SK-N-SH (cell line): ENCODE measurements at regions not wholly inside any gene's neighbourhood (a gene's known extent, or its start where the extent isn't known, plus 50 kb on each side); places are given as distances from the start of the nearest gene placed in this dataset.

Source experiments
- CTCF ChIA-PET: fragments of 300-600, 350-600 bp; formaldehyde crosslinking; extraction: SDS; loops from one replicate; lab custom pipeline; 2021; lab: Yijun Ruan, JAX
- POLR2A ChIA-PET: fragments of 350-600 bp; sonication (Branson Sonifier 250); formaldehyde crosslinking; extraction: SDS; loops from one replicate; lab custom pipeline; 2020; ENCODE audit warnings: antibody characterized with exemption, inconsistent platforms; lab: Yijun Ruan, JAX
- DNase-seq: peaks from one replicate; pipeline ENCODE4 v3.0.0; 2012
- H2AFZ ChIP-seq: fragments of 200-600 bp; sonication (generic); 2 replicates; pipeline ENCODE4 v1.8.1; 2016; ENCODE audit warnings: antibody characterized with exemption, mild to moderate bottlenecking, low read depth
- H3F3A ChIP-seq: fragments of 200-600 bp; sonication (generic); replicated peaks from 2 replicates; pipeline ENCODE3; 2016; ENCODE audit warnings: antibody characterized with exemption, mild to moderate bottlenecking; ENCODE audit not compliant: insufficient read depth
- H3K27ac ChIP-seq, 2 experiments: fragments of 200-500 bp in 1 of 2; fragments of 200-600 bp in 1 of 2; sonication (Bioruptor generic) in 1 of 2; sonication (generic), shearing (Covaris generic) in 1 of 2; 2 replicates each; pipeline versions ENCODE4 v1.5.1 to v1.6.1; 2014 to 2016; ENCODE audit warnings: low read depth in 2 of 2, inconsistent platforms in 1 of 2, low read length in 1 of 2, mild to moderate bottlenecking in 1 of 2, mixed read lengths in 1 of 2
- H3K27me3 ChIP-seq: fragments of 200-600 bp; sonication (generic), shearing (Covaris generic); 2 replicates; pipeline ENCODE4 v1.6.1; 2016; ENCODE audit warnings: mixed run types; ENCODE audit not compliant: insufficient read depth
- H3K36me3 ChIP-seq, 2 experiments: fragments of 200-500 bp in 1 of 2; fragments of 200-600 bp in 1 of 2; sonication (Bioruptor generic) in 1 of 2; sonication (generic) in 1 of 2; replicated peaks in 1 of 2; 2 replicates each; pipeline versions ENCODE3 to v1.5.1; 2014 to 2016; ENCODE audit warnings: low read length in 1 of 2, mild to moderate bottlenecking in 1 of 2; ENCODE audit not compliant: insufficient read depth in 2 of 2, control insufficient read depth in 1 of 2
- H3K4me1 ChIP-seq, 2 experiments: fragments of 200-500 bp in 1 of 2; fragments of 200-600 bp in 1 of 2; sonication (Bioruptor generic) in 1 of 2; sonication (generic), shearing (Covaris generic) in 1 of 2; 2 replicates each; pipeline versions ENCODE4 v1.5.1 to v1.6.1; 2014 to 2016; ENCODE audit warnings: low read depth in 1 of 2, low read length in 1 of 2, mixed run types in 1 of 2; ENCODE audit not compliant: insufficient read depth in 2 of 2, control insufficient read depth in 1 of 2
- H3K4me2 ChIP-seq: fragments of 200-600 bp; sonication (generic), shearing (Covaris generic); 2 replicates; pipeline ENCODE4 v1.6.1; 2017; ENCODE audit warnings: mixed run types
- H3K4me3 ChIP-seq, 2 experiments: fragments of 200-500 bp in 1 of 2; fragments of 200-600 bp in 1 of 2; sonication (Bioruptor generic) in 1 of 2; sonication (generic), shearing (Covaris generic) in 1 of 2; 2 replicates each; pipeline versions ENCODE4 v1.5.1 to v1.8.1; 2014 to 2016; ENCODE audit warnings: low read depth in 2 of 2, inconsistent platforms in 1 of 2, low read length in 1 of 2, mild to moderate bottlenecking in 1 of 2, mixed read lengths in 1 of 2, moderate library complexity in 1 of 2
- H3K79me2 ChIP-seq: fragments of 200-600 bp; sonication (generic); 2 replicates; pipeline ENCODE4 v1.8.1; 2017; ENCODE audit warnings: mild to moderate bottlenecking; ENCODE audit not compliant: insufficient read depth
- H3K9ac ChIP-seq: fragments of 200-600 bp; sonication (generic); 2 replicates; pipeline ENCODE4 v1.6.1; 2017; ENCODE audit warnings: mixed run types
- H3K9me2 ChIP-seq: fragments of 200-600 bp; sonication (generic); 2 replicates; pipeline ENCODE4 v1.6.1; 2017; ENCODE audit warnings: mixed run types
- H3K9me3 ChIP-seq: fragments of 200-600 bp; sonication (generic); 2 replicates; pipeline ENCODE4 v1.6.1; 2017; ENCODE audit warnings: mixed run types, mild to moderate bottlenecking, moderate library complexity
- H4K20me1 ChIP-seq: fragments of 200-600 bp; sonication (generic); 2 replicates; pipeline ENCODE4 v1.6.1; 2017; ENCODE audit warnings: mild to moderate bottlenecking, mixed run types; ENCODE audit not compliant: insufficient read depth
- CHD2 ChIP-seq: fragments of 150-350 bp; IDR thresholded peaks from 2 replicates; pipeline ENCODE4 v1.6.1; 2018; ENCODE audit warnings: low read length; ENCODE audit not compliant: partially characterized antibody
- CTCF ChIP-seq: fragments of 200-600 bp; sonication (generic); IDR thresholded peaks from 2 replicates; pipeline ENCODE4 v1.6.1; 2017; ENCODE audit warnings: antibody characterized with exemption, mild to moderate bottlenecking, moderate library complexity
- FOSL2 ChIP-seq: IDR thresholded peaks from 2 replicates; pipeline ENCODE4 v1.4.0; 2012; ENCODE audit warnings: low read depth, mild to moderate bottlenecking, moderate library complexity, borderline replicate concordance
- FOXJ3 ChIP-seq: sonication (generic); formaldehyde crosslinking; IDR thresholded peaks from 2 replicates; pipeline ENCODE4 v1.5.1; 2020; ENCODE audit warnings: mild to moderate bottlenecking, missing genetic modification reagents
- JUND ChIP-seq: IDR thresholded peaks from 2 replicates; pipeline ENCODE4 v1.4.0; 2012
- MXI1 ChIP-seq: IDR thresholded peaks from 2 replicates; pipeline ENCODE4 v1.6.1; 2012; ENCODE audit warnings: mild to moderate bottlenecking, low read depth, low read length, improper control_type of control experiment
- NFIC ChIP-seq: IDR thresholded peaks from 2 replicates; pipeline ENCODE4 v1.4.0; 2012; ENCODE audit warnings: borderline replicate concordance
- RAD21 ChIP-seq: IDR thresholded peaks from 2 replicates; pipeline ENCODE4 v1.6.1; 2012; ENCODE audit warnings: mild to moderate bottlenecking, low read length
- RFX5 ChIP-seq: IDR thresholded peaks from 2 replicates; pipeline ENCODE4 v1.6.1; 2012; ENCODE audit warnings: mild to moderate bottlenecking, improper control_type of control experiment, low read length
- TCF12 ChIP-seq: IDR thresholded peaks from 2 replicates; pipeline ENCODE4 v1.4.0; 2012
- TEAD4 ChIP-seq: IDR thresholded peaks from 2 replicates; pipeline ENCODE4 v1.4.0; 2012; ENCODE audit warnings: mild to moderate bottlenecking, borderline replicate concordance; ENCODE audit not compliant: insufficient read depth
- USF1 ChIP-seq: IDR thresholded peaks from 2 replicates; pipeline ENCODE4 v1.4.0; 2012; ENCODE audit warnings: low read depth, borderline replicate concordance
- ZBTB33 ChIP-seq: IDR thresholded peaks from 2 replicates; pipeline ENCODE4 v1.4.0; 2012; ENCODE audit warnings: low read depth, borderline replicate concordance
- WGBS: methylation state at CpG from one replicate; pipeline ENCODE4 v1.1.6; 2017; ENCODE audit warnings: low lambda C conversion rate; 5-methylcytosine and 5-hydroxymethylcytosine counted together
- TF ChIP-seq, protein P1 (sequence below): IDR thresholded peaks from 2 replicates; pipeline ENCODE4 v1.4.0; 2012; ENCODE audit warnings: low read depth

GRCh38 chr5:5066276-5067186 is 73.6 kb upstream of the ADAMTS16 start:
- no peak for DNase-seq
- Histone ChIP-seq H2AFZ (no peak overlapping the region), H3F3A (no peaks in the 10 kb centered on the region), H3K9me2 (no peaks in the 10 kb centered on the region), H3K36me3 (no peaks in the 10 kb centered on the region), H3K79me2 (no peaks in the 10 kb centered on the region), H3K4me1 (no peaks in the 10 kb centered on the region), H3K27ac (no peak overlapping the region), H4K20me1 (no peaks in the 10 kb centered on the region), H3K4me2 (no peak overlapping the region), H3K9ac (no peak overlapping the region), H3K9me3 (no peaks in the 10 kb centered on the region), H3K4me3 (no peak overlapping the region), H3K27me3 (peaks cover 6% of the 10 kb centered on the region; the same call in 1 of the 2 replicates)
- ChIA-PET CTCF (no interaction called here), POLR2A (no interaction called here)
- WGBS: 26% methylated on average over 6 of the region's 6 CpGs
- TF ChIP-seq USF1: no peak
- TF ChIP-seq FOXJ3 (CRISPR knock-in tag): no peak
- no peak for TF ChIP-seq NFIC
- no peak for TF ChIP-seq FOSL2
- no peak for TF ChIP-seq CHD2
- TF ChIP-seq RFX5: no peak
- no peak for TF ChIP-seq MXI1
- TF ChIP-seq JUND: no peak
- TF ChIP-seq, protein P1, sequence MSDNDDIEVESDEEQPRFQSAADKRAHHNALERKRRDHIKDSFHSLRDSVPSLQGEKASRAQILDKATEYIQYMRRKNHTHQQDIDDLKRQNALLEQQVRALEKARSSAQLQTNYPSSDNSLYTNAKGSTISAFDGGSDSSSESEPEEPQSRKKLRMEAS: no peak
- TF ChIP-seq RAD21: no peak
- no peak for TF ChIP-seq TEAD4
- no peak for TF ChIP-seq TCF12
- no peak for TF ChIP-seq ZBTB33
- TF ChIP-seq CTCF: no peak
